Activated B cell treated with CpG ODN at 0.5 μM for 24 hours (primary cell): ENCODE measurements at regions not wholly inside any gene's neighbourhood (a gene's known extent, or its start where the extent isn't known, plus 50 kb on each side); places are given as distances from the start of the nearest gene placed in this dataset.

ENCODE experiments used
- ATAC-seq: fragments of 200-7000 bp; cut with Tn5 transposase; one replicate; pipeline ENCODE4 v1.10.0; 2021; ENCODE audit warnings: low read depth, mild to moderate bottlenecking, moderate library complexity
- CTCF ChIA-PET: fragments of 350-600 bp; sonication (Branson Sonifier 250); formaldehyde crosslinking; loops from one replicate; lab custom pipeline; 2021; ENCODE audit warnings: antibody characterized with exemption; lab: Charles Lee
- POLR2A ChIA-PET: fragments of 350-600 bp; sonication (Branson Sonifier 250); formaldehyde crosslinking; loops from one replicate; lab custom pipeline; 2021; ENCODE audit warnings: antibody characterized with exemption; lab: Charles Lee
- DNase-seq: peaks from one replicate; pipeline ENCODE4 v3.0.0; 2022
- H3K27ac Mint-ChIP-seq: one replicate; pipeline ENCODE4 v1.8.0; 2020; ENCODE audit warnings: mixed read lengths
- H3K27me3 Mint-ChIP-seq: one replicate; pipeline ENCODE4 v1.8.0; 2021; ENCODE audit warnings: mixed read lengths
- H3K36me3 Mint-ChIP-seq: one replicate; pipeline ENCODE4 v1.8.0; 2021; ENCODE audit warnings: low read depth, mixed read lengths
- H3K4me1 Mint-ChIP-seq: one replicate; pipeline ENCODE4 v1.8.0; 2021; ENCODE audit warnings: mixed read lengths
- H3K4me3 Mint-ChIP-seq: one replicate; pipeline ENCODE4 v1.8.0; 2020; ENCODE audit warnings: mild to moderate bottlenecking, mixed read lengths
- H3K9me3 Mint-ChIP-seq: one replicate; pipeline ENCODE4 v1.8.0; 2020; ENCODE audit warnings: mixed read lengths
- CTCF ChIP-seq: fragments of 200-600 bp; IDR thresholded peaks from one replicate; pipeline ENCODE4 v1.8.0; 2022; ENCODE audit warnings: antibody characterized with exemption, mild to moderate bottlenecking
- intact Hi-C: fragments of 100-400 bp; cut with micrococcal nuclease; formaldehyde crosslinking; loops from one replicate; pipeline ENCODE4 v1.15.1; 2024

GRCh38 chr5:10065428-10066000 lies 184.2 kb downstream of the ATPSCKMT start:
- Mint-ChIP-seq H3K27me3 (peaks cover 3% of the 10 kb centered on the region), H3K9me3 (no peaks in the 10 kb centered on the region), H3K4me1 (no peaks in the 10 kb centered on the region), H3K27ac (no peak overlapping the region), H3K36me3 (no peaks in the 10 kb centered on the region), H3K4me3 (no peak overlapping the region)
- ATAC-seq (no peak), DNase-seq (no peak)
- POLR2A ChIA-PET: no interaction called here
- CTCF ChIA-PET: no interaction called here
- no peak for TF ChIP-seq CTCF
- intact Hi-C loops: no loop called here

GRCh38 chr5:10064546-10065195 lies 185.0 kb downstream of the ATPSCKMT start:
- Mint-ChIP-seq H3K4me1 (no peaks in the 10 kb centered on the region), H3K4me3 (no peak overlapping the region), H3K9me3 (no peaks in the 10 kb centered on the region), H3K36me3 (no peaks in the 10 kb centered on the region), H3K27me3 (peaks cover 3% of the 10 kb centered on the region), H3K27ac (no peak overlapping the region)
- POLR2A ChIA-PET: no interaction called here
- intact Hi-C loops: no loop called here
- CTCF ChIA-PET: no interaction called here
- DNase-seq: no peak
- ATAC-seq: no peak
- no peak for TF ChIP-seq CTCF

- intact Hi-C loops: no loop called here
- Mint-ChIP-seq H3K36me3 (no peaks in the 10 kb centered on the region), H3K27ac (no peak overlapping the region), H3K27me3 (peaks cover 3% of the 10 kb centered on the region), H3K4me1 (no peaks in the 10 kb centered on the region), H3K4me3 (no peak overlapping the region), H3K9me3 (no peaks in the 10 kb centered on the region)
- ATAC-seq (no peak), DNase-seq (no peak)
- TF ChIP-seq CTCF: no peak
- ChIA-PET CTCF (no interaction called here), POLR2A (no interaction called here)
Observed at GRCh38 chr5:10063997-10064396, 185.7 kb downstream of the ATPSCKMT start.

- intact Hi-C loops: no loop called here
- H3K4me3 Mint-ChIP-seq: no peak overlapping the region
- ChIA-PET POLR2A (no interaction called here), CTCF (no interaction called here)
- no peak for TF ChIP-seq CTCF
- no peak overlapping the region for H3K27ac Mint-ChIP-seq
- no peak for ATAC-seq
- peaks cover 3% of the 10 kb centered on the region for H3K27me3 Mint-ChIP-seq
- no peak for DNase-seq
- no peaks in the 10 kb centered on the region for H3K9me3 Mint-ChIP-seq
- no peaks in the 10 kb centered on the region for H3K4me1 Mint-ChIP-seq
- H3K36me3 Mint-ChIP-seq: no peaks in the 10 kb centered on the region
Observed at GRCh38 chr5:10059980-10060379, 189.7 kb downstream of the ATPSCKMT start.

GRCh38 chr5:10059556-10059955 lies 190.1 kb downstream of the ATPSCKMT start:
- TF ChIP-seq CTCF: no peak
- intact Hi-C loops: no loop called here
- CTCF ChIA-PET: no interaction called here
- no peak for ATAC-seq
- POLR2A ChIA-PET: no interaction called here
- H3K27ac Mint-ChIP-seq: no peak overlapping the region
- DNase-seq: no peak
- H3K36me3 Mint-ChIP-seq: no peaks in the 10 kb centered on the region
- no peak overlapping the region for H3K4me3 Mint-ChIP-seq
- peaks cover 3% of the 10 kb centered on the region for H3K27me3 Mint-ChIP-seq
- no peaks in the 10 kb centered on the region for H3K4me1 Mint-ChIP-seq
- no peaks in the 10 kb centered on the region for H3K9me3 Mint-ChIP-seq
